GM12878 (cell line): ENCODE measurements at regions not wholly inside any gene's neighbourhood (a gene's known extent, or its start where the extent isn't known, plus 50 kb on each side); places are given as distances from the start of the nearest gene placed in this dataset. TPM values are rescaled to one million over a fixed set of nuclear protein-coding genes. Genes with fewer than 3 reads are reported as not detected.

Experiments used
- ETV6 ChIP-seq, 2 experiments: fragments of 450-650 bp in 1 of 2; IDR thresholded peaks in 1 of 2; conservative IDR thresholded peaks in 1 of 2; 2 replicates each; pipeline ENCODE4 v1.6.1; 2014; ENCODE audit warnings: antibody characterized with exemption in 1 of 2, borderline replicate concordance in 1 of 2, low read depth in 1 of 2, mild to moderate bottlenecking in 1 of 2, moderate library complexity in 1 of 2
- microRNA counts: library from miRNA; unstranded; fragments of <30 nt; microRNA quantifications from one replicate; lab custom pipeline; 2016
- microRNA-seq: library from miRNA; unstranded; fragments of <30 nt; microRNA quantifications from one replicate; pipeline ENCODE4, GENCODE V29; 2018
- small RNA-seq: library from RNA; depleted of rRNA; stranded (forward); fragments of <200 nt; gene quantifications from one replicate; pipeline ENCODE3, GENCODE V24; 2014

- TF ChIP-seq ETV6 (conservative IDR thresholded peaks at IDR 0.05 in 1 of 2, IDR thresholded peaks at IDR 0.05 in 1 of 2; ENCODE audit: borderline replicate concordance in 1 of 2, low read depth in 1 of 2), result no peak
Measured at GRCh38 chr13:106619688-106620555, 52.0 kb upstream of the ARGLU1 start (continued).

MicroRNA genes in the stretch of these regions (microRNA counts, 767-probe panel; counts per million panel counts)
- microRNA hsa-miR-1267 (lab: Ali Mortazavi, UCI), result 55.3 counts per million

Small RNA genes in the stretch of these regions (microRNA-seq; reads per million reads assigned to microRNA genes)
- not detected for gene MIR1267

Small RNA genes in the stretch of these regions (small RNA-seq; reads per million reads assigned to genes)
- gene MIR1267 (not detected), gene SNORD31B (0.31 reads per million)
